ENCODE measurements at regions not wholly inside any gene's neighbourhood (a gene's known extent, or its start where the extent isn't known, plus 50 kb on each side); places are given as distances from the start of the nearest gene placed in this dataset.

- Histone ChIP-seq H3K27ac (ENCODE audit: low read depth in 2 of 2, low read length in 1 of 2) (no peak overlapping the region), H3K9ac (no peak overlapping the region), H3F3A (replicated peaks; ENCODE audit: insufficient read depth) (no peaks in the 10 kb centered on the region), H3K36me3 (replicated peaks in 1 of 2; ENCODE audit: control insufficient read depth in 1 of 2, insufficient read depth in 2 of 2, low read length in 1 of 2) (no peaks in the 10 kb centered on the region), H4K20me1 (ENCODE audit: insufficient read depth) (no peaks in the 10 kb centered on the region), H3K27me3 (ENCODE audit: insufficient read depth) (no peaks in the 10 kb centered on the region), H3K4me3 (ENCODE audit: low read depth in 2 of 2, low read length in 1 of 2) (no peak overlapping the region), H2AFZ (ENCODE audit: low read depth) (no peak overlapping the region), H3K9me3 (no peaks in the 10 kb centered on the region), H3K4me1 (ENCODE audit: control insufficient read depth in 1 of 2, insufficient read depth in 2 of 2, low read depth in 1 of 2, low read length in 1 of 2) (no peaks in the 10 kb centered on the region; a peak in 1 of 4 replicates), H3K79me2 (ENCODE audit: insufficient read depth) (no peaks in the 10 kb centered on the region), H3K9me2 (no peaks in the 10 kb centered on the region), H3K4me2 (no peak overlapping the region)
- WGBS (ENCODE audit: low lambda C conversion rate) = 0% methylated on average over 1 of the region's 1 CpG
- DNase-seq = no peak
- ChIA-PET CTCF (interaction anchor here (0.6 to 2.3 kb wide), 5 partner anchors 33 to 1332 kb away, joined by 3 to 9 read pairs (median 3); no protein-coding TSS in a partner anchor), POLR2A (no interaction called here)
- 0 out of 2 replicates have a peak, but pooled peaks have one; percentile 36 for TF ChIP-seq FOSL2 (IDR thresholded peaks at IDR 0.05; ENCODE audit: borderline replicate concordance, low read depth)
- no peak for TF ChIP-seq RCOR1 (IDR thresholded peaks at IDR 0.05; ENCODE audit: low read length)
- TF ChIP-seq JUND (IDR thresholded peaks at IDR 0.05) = 0 out of 2 replicates have a peak, but pooled peaks have one; percentile 36
- TF ChIP-seq IRF3 (IDR thresholded peaks at IDR 0.05; ENCODE audit: low read depth, low read length) = no peak
- TF ChIP-seq FOXJ3 (CRISPR knock-in tag; IDR thresholded peaks at IDR 0.05) = no peak
- TF ChIP-seq PBX3 (IDR thresholded peaks at IDR 0.05) = peak; percentile 40
- no peak for TF ChIP-seq USF1 (IDR thresholded peaks at IDR 0.05; ENCODE audit: borderline replicate concordance, low read depth)
- TF ChIP-seq TCF12 (IDR thresholded peaks at IDR 0.05) = 0 out of 2 replicates have a peak, but pooled peaks have one; percentile 17
- TF ChIP-seq ELF1 (IDR thresholded peaks at IDR 0.05) = no peak
- TF ChIP-seq RAD21 (IDR thresholded peaks at IDR 0.05; ENCODE audit: low read length) = no peak
- no peak for TF ChIP-seq RXRA (IDR thresholded peaks at IDR 0.05; ENCODE audit: borderline replicate concordance, low read depth)
- TF ChIP-seq CHD2 (IDR thresholded peaks at IDR 0.05; ENCODE audit: low read length, partially characterized antibody) = no peak
- TF ChIP-seq EZH2phosphoT487 (IDR thresholded peaks at IDR 0.05; ENCODE audit: borderline replicate concordance, low read depth) = no peak
- TF ChIP-seq FOXM1 (IDR thresholded peaks at IDR 0.05; ENCODE audit: low read depth) = no peak
- TF ChIP-seq MEF2A (IDR thresholded peaks at IDR 0.05; ENCODE audit: borderline replicate concordance, low read depth) = no peak
- TF ChIP-seq SIN3A (IDR thresholded peaks at IDR 0.05; ENCODE audit: borderline replicate concordance, low read depth, low read length) = no peak
- TF ChIP-seq GATA2 (CRISPR knock-in tag; IDR thresholded peaks at IDR 0.05) = no peak
- TF ChIP-seq CTCF (IDR thresholded peaks at IDR 0.05) = no peak
- TF ChIP-seq MXI1 (IDR thresholded peaks at IDR 0.05; ENCODE audit: low read depth, low read length) = no peak
- no peak for TF ChIP-seq GABPA (IDR thresholded peaks at IDR 0.05; ENCODE audit: low read depth)
- no peak for TF ChIP-seq EP300 (IDR thresholded peaks at IDR 0.05; ENCODE audit: borderline replicate concordance in 1 of 2, low read depth in 1 of 2, low read length in 1 of 2)
- TF ChIP-seq MAX (IDR thresholded peaks at IDR 0.05; ENCODE audit: low read depth) = no peak
- TF ChIP-seq NFIC (IDR thresholded peaks at IDR 0.05; ENCODE audit: borderline replicate concordance) = no peak
- TF ChIP-seq TEAD4 (IDR thresholded peaks at IDR 0.05; ENCODE audit: borderline replicate concordance, insufficient read depth) = no peak
- no peak for TF ChIP-seq REST (IDR thresholded peaks at IDR 0.05; ENCODE audit: low read depth, low read length)
- no peak for TF ChIP-seq YY1 (IDR thresholded peaks at IDR 0.05; ENCODE audit: low read depth)
Measured at GRCh38 chr20:9945408-9945807, 89.4 kb upstream of the ANKEF1 start.

Measured in SK-N-SH (cell line).